LNCaP clone FGC (cell line): ENCODE measurements at regions not wholly inside any gene's neighbourhood (a gene's known extent, or its start where the extent isn't known, plus 50 kb on each side); places are given as distances from the start of the nearest gene placed in this dataset.

Experiments
- DNase-seq: peaks from one replicate; pipeline ENCODE4 v3.0.0-alpha.2; 2011; ENCODE audit warnings: low read depth
- H3K4me3 ChIP-seq: 2 replicates; pipeline ENCODE4 v1.5.1; 2011; ENCODE audit warnings: mild to moderate bottlenecking, low read depth, low read length, control low read depth
- CTCF ChIP-seq: IDR thresholded peaks from 2 replicates; pipeline ENCODE4 v1.5.1; 2012; ENCODE audit warnings: mild to moderate bottlenecking; ENCODE audit not compliant: control insufficient read depth, insufficient read depth; ENCODE audit errors: extremely low read depth

DNA sequence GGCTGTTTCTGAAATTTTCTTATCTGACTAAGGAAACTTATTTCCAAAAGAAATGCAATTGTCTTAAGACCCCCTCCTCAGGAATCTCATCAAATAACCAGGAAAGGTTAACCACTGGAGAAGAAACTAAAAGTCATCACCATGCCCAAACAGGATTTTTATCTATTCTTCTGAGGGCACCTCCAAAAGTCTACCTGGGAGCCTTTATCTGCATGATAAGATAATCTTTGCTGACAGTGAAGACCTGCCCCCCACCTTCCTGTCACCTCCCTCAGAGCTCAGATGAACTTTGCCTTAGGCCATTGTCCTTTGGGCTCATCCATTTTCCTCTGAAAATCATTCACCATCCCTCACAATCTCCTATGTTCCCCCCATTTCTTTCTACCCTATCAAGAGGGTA is 137.3 kb upstream of the SMAD3 start:
- no peak overlapping the region for H3K4me3 ChIP-seq
- DNase-seq, result no peak
- no peak for TF ChIP-seq CTCF

DNA sequence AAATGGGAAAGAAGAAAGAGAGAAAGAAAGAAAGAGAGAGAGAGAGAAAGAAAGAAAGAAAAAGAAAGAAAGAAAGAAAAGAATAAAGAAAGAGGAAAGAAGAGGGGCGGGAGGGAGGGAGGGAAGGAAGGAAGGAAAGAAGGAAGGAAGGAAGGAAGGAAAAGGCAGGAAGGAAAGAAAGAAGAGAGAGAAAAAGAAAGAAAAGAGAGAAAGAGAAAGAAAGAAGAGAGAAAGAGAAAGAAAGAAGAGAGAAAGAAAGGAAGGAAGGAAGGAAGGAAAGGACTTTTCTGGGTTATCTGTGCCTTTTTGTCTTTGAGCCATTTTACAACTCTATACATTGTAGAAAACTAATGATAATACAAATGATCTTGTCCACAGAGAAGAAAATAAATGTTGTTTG is 136.6 kb upstream of the SMAD3 start:
- DNase-seq, result no peak
- no peak overlapping the region for H3K4me3 ChIP-seq
- no peak for TF ChIP-seq CTCF

DNA sequence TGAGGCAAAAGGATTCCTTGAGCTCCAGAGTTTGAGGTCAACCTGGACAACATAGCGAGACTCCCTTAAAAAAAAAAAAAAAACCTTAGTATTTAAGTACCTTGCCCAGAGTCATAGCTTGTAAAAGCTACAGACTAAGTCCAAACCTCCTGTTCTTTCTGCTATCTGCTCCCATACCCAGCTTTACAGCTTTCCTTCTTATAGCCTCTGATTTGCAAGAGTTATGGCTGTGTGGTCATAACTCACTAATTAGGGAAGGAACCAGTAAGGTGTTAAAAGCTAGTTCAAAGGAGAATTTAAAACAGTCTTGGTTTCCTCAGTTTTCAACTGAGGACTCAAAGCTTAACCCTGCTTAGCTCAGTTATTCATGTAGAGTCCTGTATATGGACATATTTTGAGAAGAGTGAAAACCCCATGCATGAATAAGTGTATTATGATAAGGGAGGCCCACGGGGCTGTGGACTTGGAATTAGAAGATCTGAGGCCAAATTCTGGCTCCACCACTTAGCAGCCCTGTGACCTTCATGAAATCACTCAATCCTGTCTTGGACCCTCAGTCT is 135.5 kb upstream of the SMAD3 start:
- TF ChIP-seq CTCF, result no peak
- H3K4me3 ChIP-seq, result no peak overlapping the region
- no peak for DNase-seq

GRCh38 chr15:66931768-66932633 is 133.4 kb upstream of the SMAD3 start:
- no peak for TF ChIP-seq CTCF
- H3K4me3 ChIP-seq, result peak overlapping the region; percentile 5; the same call in 1 of the 2 replicates
- DNase-seq, result peak; percentile 69

DNA sequence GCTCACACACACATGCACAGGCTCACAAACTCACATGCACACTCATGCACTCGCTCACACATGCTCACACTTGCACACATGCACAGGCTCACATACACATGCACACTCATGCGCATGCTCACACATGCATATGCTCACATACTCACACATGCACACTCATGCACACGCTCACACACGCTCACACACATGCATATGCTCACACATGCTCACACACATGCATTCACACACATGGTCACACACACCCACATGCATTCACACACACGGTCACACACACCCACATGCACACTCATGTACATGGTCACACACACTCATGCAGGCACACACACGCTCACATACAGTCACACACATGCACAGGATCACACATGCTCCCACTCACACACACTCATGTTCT is 132.8 kb upstream of the SMAD3 start:
- no peak for DNase-seq
- H3K4me3 ChIP-seq, result peak overlapping the region; percentile 5; the same call in 1 of the 2 replicates
- TF ChIP-seq CTCF, result no peak

GRCh38 chr15:66933932-66934867 is 131.2 kb upstream of the SMAD3 start:
- no peak for DNase-seq
- no peak for TF ChIP-seq CTCF
- H3K4me3 ChIP-seq, result no peak overlapping the region
